ENCODE measurements at regions not wholly inside any gene's neighbourhood (a gene's known extent, or its start where the extent isn't known, plus 50 kb on each side); places are given as distances from the start of the nearest gene placed in this dataset.

DNA sequence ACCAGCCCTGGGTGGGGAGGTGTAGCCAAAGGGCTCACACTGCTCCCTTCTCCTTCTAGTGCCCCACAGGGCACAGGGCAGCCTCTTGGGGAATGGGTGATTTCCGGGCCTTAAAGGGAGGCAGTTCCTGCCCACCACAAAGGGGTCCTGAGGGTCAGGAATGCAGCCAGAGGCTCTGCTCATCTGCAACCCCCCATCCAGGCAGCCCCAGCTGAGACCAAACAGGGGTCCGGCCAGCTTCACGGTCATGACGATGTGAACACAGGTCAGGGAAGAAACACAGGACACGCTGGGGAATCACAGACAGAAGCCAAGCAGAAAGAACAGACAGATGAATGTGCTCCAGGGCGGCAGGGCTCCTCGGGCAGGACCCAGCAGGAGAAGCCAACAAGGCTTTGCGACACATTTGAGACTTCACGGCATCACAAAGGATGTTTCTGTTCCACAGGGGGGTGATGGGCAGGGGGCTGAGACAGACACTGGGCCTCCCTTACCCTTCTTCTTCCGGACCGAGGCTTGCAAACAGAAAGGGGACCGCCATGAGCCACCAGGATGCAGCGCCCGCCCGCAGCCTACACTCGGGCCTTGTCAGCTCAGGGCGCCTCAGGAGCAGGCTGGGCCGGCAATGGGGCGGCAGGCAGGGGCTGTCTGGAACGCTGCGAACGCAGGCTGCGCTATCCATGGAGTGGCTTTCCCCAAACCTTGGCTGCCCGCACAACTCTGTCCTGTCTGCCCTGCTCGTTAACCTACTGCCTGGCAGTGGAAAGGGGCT lies 101.9 kb downstream of the CTTN start:
- DNase-seq (ENCODE audit: low spot score in 2 of 2) (no peak), FAIRE-seq (no peak)

DNA sequence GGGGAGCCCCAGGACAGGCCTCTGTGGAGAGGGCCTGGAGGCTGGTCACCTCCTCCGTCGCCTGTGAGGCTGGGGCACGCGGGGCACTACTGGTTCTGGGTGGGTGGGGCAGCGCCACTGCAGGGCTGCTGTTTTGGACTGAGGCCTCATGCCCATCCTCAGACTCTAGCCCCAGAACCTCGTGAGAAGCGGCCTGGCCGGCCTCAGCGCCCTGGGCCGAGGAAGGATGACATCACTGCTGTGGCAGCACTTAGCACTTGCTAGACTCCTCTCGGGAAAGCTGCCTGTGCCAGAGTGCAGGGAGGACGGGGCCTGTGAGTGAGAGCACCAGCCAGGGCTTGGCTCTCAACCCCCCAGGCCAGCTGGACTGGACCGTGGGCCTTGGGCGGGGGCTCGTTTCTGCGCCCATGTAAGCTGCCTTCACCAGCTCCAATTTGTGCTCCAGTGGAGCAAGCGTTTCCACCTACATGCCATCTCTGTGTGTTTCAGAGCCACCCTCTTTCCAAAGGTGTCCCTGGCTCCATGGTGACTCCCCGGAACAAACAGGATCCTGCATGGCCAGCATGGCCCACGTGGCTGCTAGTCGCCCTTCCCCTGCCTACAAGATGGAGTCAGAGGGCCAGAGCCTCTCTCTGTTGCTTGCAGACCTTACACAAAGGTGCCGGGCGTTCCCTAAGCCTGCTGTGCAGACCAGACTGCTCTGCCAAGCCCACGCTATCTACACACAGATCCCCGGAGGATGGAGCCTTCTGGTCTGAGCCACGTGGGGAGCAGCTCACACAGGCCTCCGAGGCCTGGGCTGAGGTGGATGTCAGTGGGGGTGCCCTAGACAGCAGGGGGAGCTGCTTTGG lies 102.9 kb downstream of the CTTN start:
- FAIRE-seq, result no peak
- no peak for DNase-seq (ENCODE audit: low spot score in 2 of 2)

DNA sequence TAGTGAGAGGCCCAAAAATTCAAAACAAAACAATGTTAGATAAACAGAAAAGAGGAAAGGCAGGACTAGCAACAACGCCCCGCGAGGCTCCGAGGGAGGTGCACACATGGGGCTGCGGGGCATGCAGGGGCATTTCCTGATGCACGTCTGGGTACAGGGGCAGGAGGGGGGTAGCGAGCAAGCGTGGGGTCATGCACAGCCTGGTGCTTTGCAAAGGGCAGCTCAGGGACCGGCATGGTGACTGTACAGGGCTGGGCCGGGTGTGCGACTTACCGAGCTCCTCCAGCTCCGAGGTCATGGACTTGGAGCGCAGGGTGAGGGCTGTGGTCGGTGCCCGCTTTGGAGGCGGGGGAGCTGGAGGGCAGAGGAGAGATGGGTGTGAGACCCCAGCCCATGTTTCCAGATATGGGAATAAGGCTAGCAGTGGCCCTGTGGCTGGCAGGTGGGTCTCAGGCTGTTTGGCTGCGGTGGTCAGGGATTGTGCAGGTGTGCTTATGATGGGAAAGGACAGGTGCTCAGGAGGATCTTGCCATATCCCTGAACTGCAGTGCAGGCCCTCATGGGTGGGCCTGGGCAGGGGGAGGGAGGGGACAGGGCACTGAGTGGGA lies 103.7 kb downstream of the CTTN start:
- FAIRE-seq, result no peak

GRCh38 chr11:70502677-70503467 lies 104.5 kb downstream of the CTTN start:
- DNase-seq (ENCODE audit: low spot score in 2 of 2) (no peak), FAIRE-seq (no peak)

More for the DNA sequence above, 103.7 kb downstream of the CTTN start:
- DNase-seq (ENCODE audit: low spot score in 2 of 2), result no peak

- no peak for FAIRE-seq
- DNase-seq (ENCODE audit: low spot score in 2 of 2), result no peak
Observed at GRCh38 chr11:70503468-70504221, 105.3 kb downstream of the CTTN start.

GRCh38 chr11:70504246-70505020 lies 106.1 kb downstream of the CTTN start:
- DNase-seq (ENCODE audit: low spot score in 2 of 2), result no peak
- FAIRE-seq, result no peak

DNA sequence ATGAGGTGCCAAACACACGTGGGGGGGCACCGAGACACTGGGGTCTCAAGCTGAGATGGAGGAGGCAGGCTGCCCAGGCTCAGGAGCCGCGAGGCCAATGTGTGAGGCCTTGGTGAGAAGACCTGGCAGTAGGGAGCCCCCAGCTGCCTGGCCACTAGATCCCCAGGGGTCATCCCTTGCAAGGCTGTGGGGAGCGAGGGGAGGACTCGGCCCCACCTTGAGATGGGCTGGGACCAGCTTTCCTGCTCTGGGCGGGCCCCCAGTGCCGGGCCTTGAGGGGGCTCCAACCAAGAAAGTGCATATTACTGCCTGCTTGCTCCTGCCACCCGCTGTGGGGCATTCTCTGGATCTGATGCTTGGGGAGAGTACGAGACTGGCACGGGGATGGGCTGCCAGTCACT lies 107.0 kb downstream of the CTTN start:
- FAIRE-seq, result no peak

GRCh38 chr11:70505761-70506657 lies 107.7 kb downstream of the CTTN start:
- DNase-seq (ENCODE audit: low spot score in 2 of 2) (no peak), FAIRE-seq (no peak)

More for the DNA sequence above, 107.0 kb downstream of the CTTN start:
- no peak for DNase-seq (ENCODE audit: low spot score in 2 of 2)

DNA sequence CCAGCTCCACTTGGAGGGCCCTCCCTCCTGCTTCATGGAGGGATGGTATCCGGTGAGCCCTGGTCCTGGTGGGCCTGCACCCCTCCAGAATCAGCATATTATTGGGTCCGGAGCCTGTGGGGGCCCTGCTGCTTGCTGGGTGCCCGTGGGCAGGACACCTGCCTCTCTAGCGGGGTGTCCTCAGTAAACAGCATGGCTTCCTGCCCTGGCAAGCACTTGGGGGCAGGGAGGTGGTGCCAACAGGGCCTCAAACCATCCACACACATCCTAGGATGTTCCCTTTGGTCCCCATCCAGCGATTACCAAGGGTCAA lies 108.3 kb downstream of the CTTN start:
- no peak for DNase-seq (ENCODE audit: low spot score in 2 of 2)
- no peak for FAIRE-seq

DNA sequence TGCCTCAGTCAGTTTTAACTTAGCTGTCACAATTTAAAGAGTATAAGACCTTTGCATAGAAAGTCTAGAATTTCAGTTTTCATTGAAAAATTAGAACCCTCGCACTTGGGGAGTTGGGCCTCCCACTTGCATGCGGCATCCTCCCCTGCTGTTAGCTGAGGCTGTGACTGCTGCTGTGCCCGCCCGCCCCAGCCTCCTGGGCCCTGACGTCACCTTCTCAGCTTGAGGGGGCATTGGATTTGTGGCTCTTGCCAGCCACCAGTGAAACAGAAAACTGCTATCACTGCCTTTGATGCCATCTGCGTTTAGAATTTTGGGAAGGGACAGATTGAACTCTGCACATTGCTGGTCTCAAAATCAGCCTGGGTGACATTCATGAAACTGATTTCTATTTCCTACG lies 108.7 kb downstream of the CTTN start:
- DNase-seq (ENCODE audit: low spot score in 2 of 2) (no peak), FAIRE-seq (no peak)

- FAIRE-seq, result no peak
- no peak for DNase-seq (ENCODE audit: low spot score in 2 of 2)
Observed at GRCh38 chr11:70507466-70508230, 109.3 kb downstream of the CTTN start.

DNA sequence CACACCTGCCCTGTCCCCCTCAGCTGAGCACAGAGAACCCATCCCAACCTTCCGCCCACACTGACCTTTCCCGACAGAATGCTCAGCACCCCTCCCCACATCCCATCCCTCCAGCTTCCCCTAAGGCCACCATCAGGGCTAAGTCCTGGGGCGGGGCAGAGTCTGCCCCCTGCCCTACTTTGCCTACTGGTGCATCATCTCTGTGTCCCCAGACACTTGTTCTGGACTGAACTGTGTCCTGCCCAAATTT lies 109.8 kb downstream of the CTTN start:
- DNase-seq (ENCODE audit: low spot score in 2 of 2), result no peak
- no peak for FAIRE-seq

DNA sequence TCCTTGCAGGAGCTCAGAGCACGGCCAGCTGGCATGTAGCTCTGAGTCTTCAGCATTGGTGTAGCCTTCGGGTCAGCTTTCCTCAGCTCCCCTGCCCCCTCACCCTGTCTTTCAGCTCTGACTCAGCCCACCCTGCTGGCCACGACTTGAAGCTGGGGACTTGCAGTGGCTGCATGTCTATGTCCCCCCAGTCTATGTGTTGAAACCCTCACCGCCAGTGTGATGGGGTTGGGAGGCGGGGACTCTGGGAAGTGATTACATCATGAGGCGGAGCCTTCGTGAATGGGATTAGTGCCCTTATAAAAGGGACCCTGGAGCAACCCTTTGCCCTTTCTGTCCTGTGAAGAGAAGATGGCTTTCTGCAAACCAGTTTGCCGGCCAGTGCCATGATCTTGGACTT lies 111.1 kb downstream of the CTTN start:
- FAIRE-seq, result no peak
- no peak for DNase-seq (ENCODE audit: low spot score in 2 of 2)

- no peak for DNase-seq (ENCODE audit: low spot score in 2 of 2)
- no peak for FAIRE-seq
Observed at GRCh38 chr11:70510106-70510505, 111.8 kb downstream of the CTTN start.

DNA sequence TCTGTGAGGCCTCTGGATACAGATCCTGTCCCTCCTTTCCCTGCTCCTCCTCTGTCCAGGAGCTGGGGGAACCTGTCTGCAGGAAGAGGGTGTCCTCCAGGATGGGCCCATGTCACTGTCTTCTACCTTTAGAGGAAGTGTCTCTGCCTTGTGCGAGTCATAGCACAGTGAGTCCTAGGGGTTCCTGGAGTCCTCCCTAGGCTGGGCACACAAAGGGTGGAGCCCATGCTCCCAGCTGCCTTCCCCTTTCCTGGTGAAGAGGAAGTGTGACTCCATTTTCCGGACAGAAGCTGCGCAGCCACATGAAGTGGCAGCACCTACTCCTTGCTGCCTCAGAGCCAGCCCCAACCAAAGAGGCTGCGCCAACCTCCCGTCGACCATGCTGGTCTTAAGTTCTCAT lies 112.2 kb downstream of the CTTN start:
- FAIRE-seq (no peak), DNase-seq (ENCODE audit: low spot score in 2 of 2) (no peak)

DNA sequence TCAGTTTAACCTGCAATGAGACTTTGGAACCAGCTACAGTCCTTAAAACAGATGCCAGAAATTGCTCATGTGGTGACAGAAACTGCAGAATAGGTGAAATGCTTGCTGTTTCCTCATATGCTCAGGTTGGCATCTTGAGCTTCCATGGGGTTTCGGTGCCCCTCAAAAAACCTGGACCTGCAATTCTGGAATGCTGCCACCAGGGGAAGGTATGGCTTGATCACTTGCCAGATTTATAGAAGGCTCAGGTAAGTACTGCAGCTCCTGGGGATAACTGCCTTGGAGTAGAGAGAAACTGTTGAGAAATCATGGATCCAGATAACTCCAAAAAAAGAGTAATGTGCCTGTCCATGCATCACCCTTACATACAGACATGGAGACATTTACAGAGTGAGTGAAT lies 113.0 kb downstream of the CTTN start:
- DNase-seq (ENCODE audit: low spot score in 2 of 2), result no peak
- no peak for FAIRE-seq

- FAIRE-seq, result no peak
Observed at GRCh38 chr11:70512716-70513115, 114.4 kb downstream of the CTTN start.

DNA sequence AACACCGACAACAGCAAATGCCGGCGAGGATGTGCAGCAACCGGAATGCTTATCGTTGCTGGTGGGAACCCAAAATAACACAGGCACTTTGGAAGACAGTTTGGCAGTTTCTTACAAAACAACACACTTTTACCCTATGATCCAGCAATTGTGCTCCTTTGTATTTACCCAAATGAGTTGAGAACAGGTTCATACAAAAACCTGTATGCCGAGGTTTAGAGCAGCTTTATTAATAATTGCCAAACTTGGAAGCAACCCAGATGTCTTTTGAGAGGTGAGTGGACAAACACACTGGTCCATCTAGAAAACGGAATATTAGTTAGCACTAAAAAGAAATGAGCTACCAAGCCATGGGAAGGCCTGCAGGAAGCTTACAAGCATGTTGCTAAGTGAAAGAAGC lies 118.9 kb downstream of the CTTN start:
- FAIRE-seq (no peak), DNase-seq (ENCODE audit: low spot score in 2 of 2) (no peak)

More at GRCh38 chr11:70512716-70513115, 114.4 kb downstream of the CTTN start:
- DNase-seq (ENCODE audit: low spot score in 2 of 2), result no peak
